GM13976 (cell line): ENCODE measurements at regions not wholly inside any gene's neighbourhood (a gene's known extent, or its start where the extent isn't known, plus 50 kb on each side); places are given as distances from the start of the nearest gene placed in this dataset.

Experiments used
- DNase-seq: peaks from one replicate; pipeline ENCODE4 v3.0.0; 2012; ENCODE audit warnings: low spot score
- in situ Hi-C: fragments of 300-500 bp; cut with MboI; formaldehyde crosslinking; loops from one replicate; pipeline ENCODE4 v1.12.0; 2022; ENCODE audit warnings: low sequenced_read_pairs, mixed read lengths, inconsistent platforms; ENCODE audit not compliant: unreplicated experiment
- TF ChIP-seq, protein P1 (sequence below): IDR thresholded peaks from 2 replicates; pipeline ENCODE4 v1.5.1; 2012; ENCODE audit warnings: borderline replicate concordance, mild to moderate bottlenecking; ENCODE audit not compliant: insufficient read depth; ENCODE audit errors: extremely low read depth, missing control alignments, control extremely low read depth

DNA sequence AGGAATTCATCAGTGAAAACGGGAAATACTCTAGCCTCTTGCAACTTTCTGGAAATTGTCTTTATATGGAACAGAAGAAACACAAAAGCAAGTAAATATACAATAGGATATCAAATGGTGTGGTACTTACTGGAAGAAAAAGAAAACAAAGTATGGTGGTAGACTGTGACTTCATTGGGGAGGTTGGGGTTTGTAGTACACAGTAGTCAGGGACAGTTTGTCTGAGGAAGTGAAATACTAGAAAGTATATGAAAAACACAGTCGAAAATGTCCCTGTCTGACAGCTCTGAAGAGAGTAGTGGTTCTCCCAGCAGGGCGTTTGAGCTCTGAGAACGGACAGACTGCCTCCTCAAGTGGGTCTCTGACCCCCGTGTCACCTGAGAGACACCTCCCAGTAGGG is 390.0 kb upstream of the NWD2 start:
- no peak for DNase-seq
- TF ChIP-seq, protein P1, sequence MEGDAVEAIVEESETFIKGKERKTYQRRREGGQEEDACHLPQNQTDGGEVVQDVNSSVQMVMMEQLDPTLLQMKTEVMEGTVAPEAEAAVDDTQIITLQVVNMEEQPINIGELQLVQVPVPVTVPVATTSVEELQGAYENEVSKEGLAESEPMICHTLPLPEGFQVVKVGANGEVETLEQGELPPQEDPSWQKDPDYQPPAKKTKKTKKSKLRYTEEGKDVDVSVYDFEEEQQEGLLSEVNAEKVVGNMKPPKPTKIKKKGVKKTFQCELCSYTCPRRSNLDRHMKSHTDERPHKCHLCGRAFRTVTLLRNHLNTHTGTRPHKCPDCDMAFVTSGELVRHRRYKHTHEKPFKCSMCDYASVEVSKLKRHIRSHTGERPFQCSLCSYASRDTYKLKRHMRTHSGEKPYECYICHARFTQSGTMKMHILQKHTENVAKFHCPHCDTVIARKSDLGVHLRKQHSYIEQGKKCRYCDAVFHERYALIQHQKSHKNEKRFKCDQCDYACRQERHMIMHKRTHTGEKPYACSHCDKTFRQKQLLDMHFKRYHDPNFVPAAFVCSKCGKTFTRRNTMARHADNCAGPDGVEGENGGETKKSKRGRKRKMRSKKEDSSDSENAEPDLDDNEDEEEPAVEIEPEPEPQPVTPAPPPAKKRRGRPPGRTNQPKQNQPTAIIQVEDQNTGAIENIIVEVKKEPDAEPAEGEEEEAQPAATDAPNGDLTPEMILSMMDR, result no peak
- in situ Hi-C loops, result no loop called here

DNA sequence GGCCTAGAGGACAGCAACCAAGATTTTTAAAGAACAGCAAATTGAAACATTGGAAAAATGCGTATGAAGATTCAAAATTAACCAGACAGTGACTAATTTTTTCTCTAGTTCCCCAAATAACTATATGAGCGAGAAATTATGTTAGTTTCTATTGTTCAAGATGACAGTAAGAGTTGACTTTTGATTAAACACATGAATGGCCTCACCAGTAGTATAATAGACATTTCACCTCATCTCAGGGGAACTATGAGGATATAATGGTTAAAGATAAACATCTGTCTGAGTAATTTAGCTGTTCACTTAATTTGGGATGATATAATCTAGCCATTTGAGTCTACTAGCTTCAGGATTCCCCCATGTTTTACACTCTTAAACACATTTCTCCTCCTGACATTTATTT is 380.9 kb upstream of the NWD2 start:
- TF ChIP-seq, protein P1, result no peak
- in situ Hi-C loops, result no loop called here
- no peak for DNase-seq

DNA sequence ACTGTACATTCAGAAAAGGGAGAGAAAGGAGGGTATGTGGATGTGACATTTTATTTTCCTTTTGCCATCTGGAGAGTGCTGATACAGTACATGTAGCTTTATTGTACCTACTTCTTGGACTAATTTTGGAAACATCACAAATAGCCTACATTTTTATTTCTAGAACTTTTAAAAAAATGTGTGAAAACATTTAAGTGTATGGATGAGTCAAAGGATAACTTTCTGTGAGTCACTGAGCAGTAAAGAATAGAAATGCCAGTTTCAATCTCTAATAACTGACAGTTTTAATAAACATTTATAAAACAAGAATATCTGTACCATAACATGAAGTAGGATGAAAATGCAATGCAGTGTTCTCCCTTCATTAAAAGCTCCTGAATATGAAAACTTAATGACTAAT is 374.4 kb upstream of the NWD2 start:
- in situ Hi-C loops, result no loop called here
- TF ChIP-seq, protein P1, result no peak
- no peak for DNase-seq

DNA sequence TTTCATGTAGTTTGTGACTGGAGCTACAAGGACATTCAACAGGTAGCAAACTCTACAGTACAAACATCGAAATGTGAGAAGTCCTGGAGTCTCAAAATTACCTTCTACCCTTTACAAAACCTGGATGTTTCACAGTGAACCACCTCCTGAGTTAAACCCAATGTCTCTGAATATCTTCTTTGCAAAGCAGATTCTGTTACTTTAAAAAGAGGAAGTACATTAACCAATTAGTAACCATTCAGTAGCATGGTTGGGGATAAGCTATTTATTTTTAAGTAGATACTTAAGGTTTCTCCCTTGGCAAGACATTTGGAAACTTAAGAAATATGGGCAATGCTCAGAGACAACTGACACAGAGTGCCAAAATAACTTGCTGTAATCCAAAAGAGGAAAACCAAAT is 371.9 kb upstream of the NWD2 start:
- no peak for DNase-seq
- in situ Hi-C loops, result no loop called here
- TF ChIP-seq, protein P1, result no peak

DNA sequence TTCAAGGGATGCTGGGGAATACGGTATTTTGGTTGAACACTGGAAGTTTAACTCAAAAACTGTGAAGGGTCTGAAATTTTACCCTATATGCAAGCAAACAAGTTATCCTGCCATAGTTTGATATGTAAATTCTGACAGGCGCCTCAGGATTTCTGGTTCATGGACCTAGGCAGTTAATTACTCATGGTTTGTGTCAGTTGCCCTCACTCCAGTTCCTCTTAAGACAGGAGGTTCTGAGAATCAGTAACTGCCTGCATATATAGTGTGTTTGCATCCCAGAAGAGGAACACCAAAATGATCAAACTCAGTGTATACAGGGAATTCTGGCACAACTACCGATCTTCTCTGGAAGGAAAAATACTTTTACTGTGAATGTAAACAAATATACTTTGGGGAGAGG is 360.4 kb upstream of the NWD2 start:
- TF ChIP-seq, protein P1, result no peak
- DNase-seq, result no peak
- in situ Hi-C loops, result no loop called here

DNA sequence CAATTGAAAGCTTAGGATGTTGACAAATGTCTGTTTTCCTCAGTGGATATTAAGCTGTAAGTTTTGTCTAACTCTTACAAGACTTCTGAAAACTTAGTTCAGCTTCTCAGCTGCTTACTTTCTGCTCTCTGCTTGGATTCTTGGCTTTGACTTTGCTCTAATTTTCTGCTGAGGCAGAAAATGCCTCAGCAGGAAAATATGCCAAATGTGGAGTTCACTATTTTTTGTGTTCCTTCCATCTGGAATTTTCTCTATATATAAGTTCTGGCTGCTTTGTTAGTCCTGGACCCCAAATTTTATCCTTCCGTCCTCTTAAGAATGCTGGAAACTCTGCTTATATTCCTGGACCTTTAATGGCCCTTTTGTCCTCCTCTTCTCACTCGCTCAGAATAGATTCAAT is 352.6 kb upstream of the NWD2 start:
- in situ Hi-C loops, result no loop called here
- TF ChIP-seq, protein P1, result no peak
- DNase-seq, result no peak

DNA sequence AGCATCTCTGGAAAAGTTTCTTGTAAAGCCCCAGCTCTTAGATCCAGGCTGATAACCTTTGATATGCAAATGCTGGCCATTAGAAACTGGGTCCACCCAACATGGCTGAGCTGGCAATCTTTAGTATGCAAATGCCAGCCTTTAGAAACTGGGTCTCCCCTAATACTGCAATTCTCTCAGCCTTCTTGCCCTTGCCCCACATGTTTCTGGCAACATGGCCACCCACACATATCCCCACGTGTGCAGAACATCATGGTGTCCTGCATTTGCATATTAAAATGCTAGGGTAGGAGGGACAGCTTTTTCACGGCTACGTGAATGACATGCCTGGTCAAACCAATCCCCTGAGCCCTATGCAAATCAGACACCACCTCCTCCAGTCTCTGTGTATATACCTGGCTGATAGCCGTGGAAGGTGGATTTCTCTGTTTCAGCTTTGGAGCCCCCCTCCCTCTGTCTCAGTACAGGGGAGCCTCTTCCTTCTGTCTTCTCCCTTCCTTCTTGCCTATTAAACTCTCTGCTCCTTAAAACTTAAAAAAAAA is 344.0 kb upstream of the NWD2 start:
- TF ChIP-seq, protein P1, result no peak
- in situ Hi-C loops, result no loop called here
- no peak for DNase-seq
